Large intestine (tissue), 3 donors: ENCODE measurements at regions not wholly inside any gene's neighbourhood (a gene's known extent, or its start where the extent isn't known, plus 50 kb on each side); places are given as distances from the start of the nearest gene placed in this dataset.
"Not testable (repeated sequence)": the region's sequence is repeated elsewhere in the genome, so short reads cannot be mapped to it uniquely, and the experiment has no call there.

Experiments
- DNase-seq, 2 donors: peaks; one replicate each; pipeline versions ENCODE4 v3.0.0 to v3.0.0-alpha.2; 2013
- H3K27ac ChIP-seq: one replicate; pipeline ENCODE4 v1.5.1; 2013; ENCODE audit warnings: low read length
- H3K27me3 ChIP-seq: 2 replicates; pipeline ENCODE4 v1.6.1; 2013; ENCODE audit warnings: low read length; ENCODE audit not compliant: control insufficient read depth, insufficient read depth
- H3K36me3 ChIP-seq: 2 replicates; pipeline ENCODE4 v1.6.1; 2013; ENCODE audit warnings: low read length; ENCODE audit not compliant: control insufficient read depth, insufficient read depth
- H3K4me1 ChIP-seq: one replicate; pipeline ENCODE4 v1.6.1; 2013; ENCODE audit warnings: low read length; ENCODE audit not compliant: control insufficient read depth, insufficient read depth
- H3K4me3 ChIP-seq: one replicate; pipeline ENCODE4 v1.5.1; 2013; ENCODE audit warnings: low read length
- H3K9me3 ChIP-seq: one replicate; pipeline ENCODE4 v1.6.1; 2013; ENCODE audit warnings: mild to moderate bottlenecking, low read depth, low read length, moderate library complexity; ENCODE audit not compliant: control insufficient read depth
- WGBS: methylation state at CpG from one replicate; pipeline ENCODE4 v1.1.5; 2013; ENCODE audit warnings: low lambda C conversion rate; ENCODE audit not compliant: insufficient coverage; 5-methylcytosine and 5-hydroxymethylcytosine counted together

- not testable (repeated sequence) for H3K27me3 ChIP-seq, H3K36me3 ChIP-seq, H3K9me3 ChIP-seq, H3K4me1 ChIP-seq, H3K4me3 ChIP-seq, DNase-seq, H3K27ac ChIP-seq
- no CpG with 5 or more reads among the region's 3 CpGs for WGBS
Measured at GRCh38 chr2:131309833-131310232, 54.1 kb downstream of the RAB6D start.

- not testable (repeated sequence) for H3K4me1 ChIP-seq, H3K27me3 ChIP-seq, H3K36me3 ChIP-seq, DNase-seq, H3K27ac ChIP-seq, H3K9me3 ChIP-seq, H3K4me3 ChIP-seq
- WGBS: no CpG with 5 or more reads among the region's 34 CpGs
Measured at GRCh38 chr2:131300153-131300552, 63.8 kb downstream of the RAB6D start.

GRCh38 chr2:131277857-131278256 lies 68.5 kb downstream of the POTEE start:
- not testable (repeated sequence) for H3K36me3 ChIP-seq, H3K27me3 ChIP-seq, H3K4me3 ChIP-seq, DNase-seq, H3K9me3 ChIP-seq, H3K4me1 ChIP-seq, H3K27ac ChIP-seq
- WGBS: 80% methylated on average over 1 of the region's 8 CpGs

GRCh38 chr2:131277289-131277688 lies 68.0 kb downstream of the POTEE start:
- no CpG with 5 or more reads among the region's 11 CpGs for WGBS

GRCh38 chr2:131272019-131272418 lies 62.7 kb downstream of the POTEE start:
- DNase-seq, H3K4me3 ChIP-seq, H3K27me3 ChIP-seq, H3K4me1 ChIP-seq, H3K9me3 ChIP-seq, H3K27ac ChIP-seq, H3K36me3 ChIP-seq: not testable (repeated sequence)
- WGBS: no CpG with 5 or more reads among the region's 8 CpGs

More at GRCh38 chr2:131277289-131277688, 68.0 kb downstream of the POTEE start:
- H3K4me1 ChIP-seq, H3K27ac ChIP-seq, H3K27me3 ChIP-seq, H3K4me3 ChIP-seq, H3K9me3 ChIP-seq, H3K36me3 ChIP-seq: not testable (repeated sequence)
- DNase-seq: peak in 1 of 2 donors; percentile 2

GRCh38 chr2:131264034-131264433 lies 54.7 kb downstream of the POTEE start:
- WGBS: no CpG with 5 or more reads among the region's 20 CpGs
- H3K4me1 ChIP-seq, H3K9me3 ChIP-seq, H3K36me3 ChIP-seq, H3K4me3 ChIP-seq, H3K27ac ChIP-seq, DNase-seq, H3K27me3 ChIP-seq: not testable (repeated sequence)
